Dermis microvascular lymphatic vessel endothelial cell (primary cell): ENCODE measurements at regions not wholly inside any gene's neighbourhood (a gene's known extent, or its start where the extent isn't known, plus 50 kb on each side); places are given as distances from the start of the nearest gene placed in this dataset.

ENCODE experiments used
- DNase-seq, 2 donors: peaks; one replicate each; pipeline versions ENCODE4 v3.0.0 to v3.0.0-alpha.2; 2010; ENCODE audit warnings: low read depth in 2 of 2

DNA sequence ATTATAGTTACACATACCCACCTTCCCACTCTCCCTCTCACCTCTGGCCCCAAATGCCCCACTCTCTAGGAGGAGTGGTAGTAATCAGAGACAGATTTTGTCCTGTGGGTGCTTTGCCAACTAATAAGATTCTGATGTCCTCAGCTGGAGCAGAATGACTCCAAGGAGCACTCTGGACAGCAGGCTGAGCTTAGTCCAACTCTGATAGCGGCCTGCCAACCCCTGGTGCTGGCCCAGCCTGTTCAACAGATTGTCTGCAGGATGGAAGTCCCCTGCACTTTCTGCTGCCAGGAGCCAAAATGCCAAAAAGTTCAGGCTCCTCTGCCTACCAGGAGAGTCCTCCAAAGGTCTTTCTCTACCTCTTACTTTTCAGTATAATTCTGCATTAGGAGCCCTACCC is 160.5 kb upstream of the UMPS start:
- no peak for DNase-seq

DNA sequence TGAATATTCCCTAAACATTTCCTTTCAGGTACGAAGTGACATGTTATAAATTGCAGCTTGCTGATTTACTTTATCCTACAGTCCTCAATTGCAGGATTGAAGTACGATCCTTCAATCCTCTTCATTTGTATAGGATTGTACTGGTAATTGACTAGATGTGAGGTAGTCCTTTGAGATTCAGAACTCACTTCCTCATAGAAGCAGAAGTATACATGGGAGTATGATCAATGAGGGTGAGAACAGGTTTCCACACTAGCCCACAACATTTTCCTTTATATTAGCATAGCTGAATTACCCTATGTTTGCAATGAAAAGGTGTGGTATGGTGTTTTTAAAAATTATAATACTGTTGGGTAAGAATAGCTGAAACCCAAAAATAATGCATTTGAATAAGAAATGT is 160.0 kb upstream of the UMPS start:
- DNase-seq = no peak

DNA sequence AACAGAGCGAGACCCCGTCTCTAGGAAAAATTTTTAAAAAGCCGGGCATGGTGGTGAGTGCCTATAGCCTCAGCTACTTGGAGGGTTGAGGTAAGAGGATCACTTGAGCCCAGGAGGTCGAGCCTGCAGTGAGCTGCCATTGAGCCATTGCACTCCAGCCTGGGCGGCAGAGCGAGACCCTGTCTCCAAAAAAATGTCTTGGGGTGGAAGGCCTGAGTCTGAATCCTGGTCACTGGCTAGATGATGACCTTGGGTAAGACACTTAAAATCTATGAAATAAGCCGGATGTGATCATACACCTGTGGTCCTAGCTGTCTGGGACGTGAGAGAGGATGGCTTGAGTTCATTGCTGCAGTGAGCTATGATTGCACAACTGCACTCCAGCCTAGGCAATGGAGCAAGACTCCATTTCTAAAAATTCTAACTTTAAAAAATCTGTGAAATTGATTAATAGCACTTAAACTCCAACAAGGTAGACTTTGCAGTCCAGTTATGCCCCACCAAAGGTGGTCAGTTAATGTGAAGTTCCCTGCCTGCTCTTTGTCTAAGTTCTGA is 157.3 kb upstream of the UMPS start:
- no peak for DNase-seq

DNA sequence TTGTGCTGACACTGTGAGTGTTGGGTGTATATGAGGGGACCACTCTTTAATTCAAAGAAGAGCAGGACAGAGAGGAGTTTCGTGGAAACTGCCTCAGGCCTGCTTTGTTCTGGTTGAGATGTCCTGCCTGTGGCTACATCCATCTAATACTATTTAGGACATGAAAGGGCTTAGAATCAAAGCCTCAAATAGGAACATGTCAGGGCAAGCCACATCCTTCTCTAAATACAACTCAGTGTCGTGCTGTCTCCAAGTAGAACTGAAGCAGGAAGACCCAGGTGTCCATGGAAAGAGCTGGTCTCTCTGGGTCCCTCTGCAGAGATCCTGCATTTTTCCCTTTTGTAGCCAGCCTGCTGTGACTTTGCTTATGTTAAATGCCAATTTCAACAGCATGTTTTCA is 156.2 kb upstream of the UMPS start:
- DNase-seq = no peak

DNA sequence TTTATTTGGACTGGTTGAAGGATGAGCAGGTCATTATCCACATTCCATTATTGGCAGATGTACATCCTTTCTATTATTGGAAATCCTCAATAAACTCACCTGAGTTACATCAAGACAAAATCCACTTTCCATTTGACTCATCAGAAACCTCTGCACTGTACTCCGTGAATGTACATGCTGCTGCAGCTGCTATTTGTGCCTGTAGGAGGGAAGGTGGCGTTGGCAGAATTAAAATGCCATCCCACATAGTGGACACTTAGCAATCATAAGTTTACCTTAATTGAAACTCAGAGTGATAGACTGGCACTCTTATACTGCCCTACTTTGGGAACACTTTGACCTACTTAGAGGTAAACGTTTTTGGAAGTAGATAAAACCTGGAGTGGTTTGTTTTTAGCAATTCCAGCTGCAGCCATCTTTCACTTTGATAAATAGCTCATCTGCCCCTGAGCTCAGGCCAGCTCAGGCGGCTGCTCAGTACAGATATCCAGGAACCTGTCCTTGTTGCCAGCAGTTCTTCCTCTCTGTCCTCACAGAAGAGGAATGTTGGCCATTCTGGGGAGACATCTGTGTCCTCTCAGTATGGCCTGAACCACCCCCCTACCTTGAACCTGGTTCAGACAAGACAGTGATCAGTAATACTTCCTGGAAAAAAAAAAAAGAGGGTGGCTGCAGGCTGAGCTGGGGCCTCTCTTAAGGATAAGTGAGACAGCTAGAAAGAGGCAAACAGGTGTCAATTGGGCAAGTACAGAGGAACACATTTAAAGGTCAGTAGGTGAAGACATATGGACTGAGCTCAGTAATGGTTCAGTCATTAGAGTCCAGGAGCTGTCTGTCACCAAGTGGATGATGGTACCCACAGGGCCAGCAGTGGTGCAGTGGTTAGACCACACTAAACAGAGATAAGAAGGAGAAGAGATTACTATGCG is 153.4 kb upstream of the UMPS start:
- DNase-seq = no peak

DNA sequence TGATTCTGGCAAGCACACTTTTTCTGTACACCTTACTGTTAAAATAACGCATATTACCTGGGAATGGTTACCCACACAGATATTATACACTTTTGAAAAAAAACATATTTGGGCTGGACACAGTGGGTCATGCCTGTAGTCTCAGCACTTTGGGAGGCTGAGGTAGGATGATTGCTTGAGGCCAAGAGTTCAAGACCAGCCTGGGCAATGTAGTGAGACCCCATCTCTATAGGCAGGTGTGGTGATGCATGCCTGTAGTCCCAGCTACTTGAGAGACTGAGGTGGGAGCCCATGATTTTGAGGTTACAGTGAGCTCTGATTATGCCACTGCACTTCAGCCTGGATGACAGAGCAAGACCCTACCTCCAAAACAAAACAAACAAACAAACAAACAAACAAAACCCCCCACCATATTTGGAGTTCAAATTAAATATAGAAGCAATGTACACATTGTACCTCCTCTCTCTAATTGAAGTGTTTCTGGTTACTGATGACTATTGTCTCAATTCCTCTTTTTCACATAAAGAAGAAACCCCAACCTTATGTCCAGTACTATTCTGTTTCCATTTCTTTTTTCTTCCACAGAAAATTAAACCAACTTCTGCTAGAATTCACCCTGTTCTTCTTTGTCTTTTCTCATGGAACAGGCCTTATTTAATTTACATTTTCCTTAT is 152.6 kb upstream of the UMPS start:
- no peak for DNase-seq

DNA sequence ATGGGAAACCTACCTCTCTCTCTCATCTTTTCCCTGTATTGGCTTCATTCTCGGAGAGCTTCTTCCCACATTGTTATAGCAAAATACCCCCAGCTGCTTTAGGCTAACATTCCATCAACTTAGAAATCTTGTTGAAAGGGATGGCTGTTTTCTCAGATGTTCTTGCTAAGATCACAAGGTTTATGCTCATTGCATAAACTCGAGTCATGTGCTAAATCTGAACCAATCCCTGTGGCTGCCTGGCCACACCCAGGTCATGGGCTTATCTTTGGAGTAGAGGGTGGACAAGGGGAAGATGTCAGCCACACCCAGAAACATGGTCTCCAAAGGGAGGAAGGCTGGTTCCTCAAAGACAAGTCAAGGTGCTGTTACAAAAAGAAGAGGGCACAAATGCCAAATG is 150.6 kb upstream of the UMPS start:
- DNase-seq = no peak

DNA sequence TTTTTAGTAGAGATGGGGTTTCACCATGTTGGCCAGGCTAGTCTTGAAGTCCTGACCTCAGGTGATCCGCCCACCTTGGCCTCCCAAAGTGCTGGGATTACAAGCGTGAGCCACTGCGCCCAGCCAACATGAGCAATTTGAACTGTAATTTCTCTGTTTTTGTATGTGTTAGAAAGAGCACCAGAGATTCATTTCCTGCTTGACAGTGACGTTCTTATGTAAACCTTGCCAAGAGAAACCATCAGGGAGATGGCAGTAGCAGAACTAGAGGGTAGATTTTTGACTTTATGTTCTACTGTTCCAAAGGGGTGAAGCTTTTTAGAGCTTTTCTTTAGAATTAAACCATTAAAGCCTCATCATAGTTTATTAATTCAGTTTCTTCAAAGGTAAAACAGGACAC is 148.1 kb upstream of the UMPS start:
- DNase-seq = peak; percentile 63 to 65

DNA sequence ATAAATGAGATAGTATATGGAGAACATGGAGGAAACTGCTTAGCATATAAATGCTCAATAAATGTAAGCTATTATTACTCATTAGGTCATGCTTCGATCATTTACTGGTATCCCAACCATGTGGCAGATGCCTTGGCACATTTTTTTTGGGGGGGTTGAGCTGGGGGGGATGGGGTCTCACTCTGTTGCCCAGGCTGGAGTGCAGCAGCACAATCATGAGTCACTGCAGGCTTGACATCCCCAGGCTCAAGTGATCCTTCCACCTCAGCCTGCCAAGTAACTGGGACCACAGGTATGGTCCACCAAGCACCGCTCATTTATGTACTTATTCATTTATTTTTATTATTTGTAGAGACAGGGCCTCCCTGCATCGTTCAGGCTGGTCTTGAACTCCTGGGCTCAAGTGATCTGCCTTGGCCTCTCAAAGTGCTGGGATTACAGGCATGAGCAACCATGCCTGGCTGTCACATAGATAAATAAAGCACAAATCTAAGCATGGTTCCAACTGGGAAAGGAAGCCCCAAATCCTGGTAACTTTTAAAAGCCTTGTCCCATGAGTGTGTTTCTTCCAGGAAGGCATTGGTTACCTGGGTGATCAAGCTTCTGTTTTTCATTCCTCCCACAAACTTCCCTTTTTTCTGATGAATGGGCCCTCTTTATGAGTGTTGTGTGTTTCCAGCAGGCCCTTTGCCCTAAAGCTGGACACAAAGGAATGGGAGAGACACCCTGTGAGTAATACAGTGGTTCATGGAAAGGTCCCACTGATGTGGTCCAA is 147.4 kb upstream of the UMPS start:
- DNase-seq = peak in 1 of 2 donors; percentile 21

DNA sequence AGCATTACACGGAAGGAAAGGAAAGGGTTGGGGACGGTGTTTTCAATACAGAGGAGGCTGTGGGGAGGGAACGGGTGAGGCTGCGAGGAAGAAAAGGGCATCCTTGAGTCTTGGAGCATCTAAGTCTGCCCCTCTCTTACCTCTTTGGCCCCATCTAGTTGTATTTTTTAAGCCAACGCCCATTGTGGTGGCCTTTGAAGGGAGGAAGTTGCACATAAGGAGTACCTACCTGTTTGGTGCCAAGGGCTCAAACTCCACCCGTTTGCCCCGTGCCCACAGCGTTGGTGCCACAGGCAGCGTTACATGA is 146.1 kb upstream of the UMPS start:
- no peak for DNase-seq

DNA sequence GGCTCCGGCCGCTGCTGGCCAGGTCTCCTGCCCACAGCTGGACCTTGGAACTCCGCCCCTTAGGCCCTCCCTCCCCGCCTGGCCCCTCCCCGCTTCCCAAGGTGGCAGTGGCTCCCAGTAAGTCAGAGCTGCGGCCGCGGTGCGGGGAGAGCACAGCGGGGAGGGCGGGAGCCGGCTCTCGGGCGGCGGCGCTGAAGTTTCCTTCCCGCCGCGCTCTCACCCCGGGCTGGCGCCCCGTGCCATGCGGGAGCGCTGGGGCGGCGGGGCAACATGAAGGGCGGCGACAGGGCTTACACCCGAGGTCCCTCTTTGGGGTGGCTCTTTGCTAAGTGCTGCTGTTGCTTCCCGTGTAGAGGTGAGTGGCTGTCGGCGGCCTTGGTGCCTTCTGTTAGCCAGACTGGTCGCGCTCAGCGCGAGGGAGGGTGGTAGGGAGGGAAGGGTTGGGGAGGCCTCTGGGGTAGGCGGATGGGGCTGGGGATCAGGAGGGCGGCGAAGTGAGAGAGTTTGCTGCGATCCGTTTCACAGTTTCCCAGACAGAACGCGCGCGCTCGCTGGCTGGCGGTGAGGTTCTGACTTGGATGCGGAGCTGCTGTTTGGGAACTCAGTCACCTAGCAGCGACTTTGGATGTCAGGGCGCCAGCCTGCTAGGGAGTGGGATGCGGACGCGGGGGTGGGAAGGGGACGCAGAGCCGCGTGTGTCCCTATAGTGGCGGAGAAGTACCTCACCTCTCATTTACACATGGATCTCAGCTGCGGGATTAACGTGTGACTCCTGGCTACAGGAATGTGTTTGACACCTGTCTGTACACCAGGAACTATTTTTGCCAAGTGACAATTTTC is 145.5 kb upstream of the UMPS start:
- DNase-seq = peak in 1 of 2 donors; percentile 66

DNA sequence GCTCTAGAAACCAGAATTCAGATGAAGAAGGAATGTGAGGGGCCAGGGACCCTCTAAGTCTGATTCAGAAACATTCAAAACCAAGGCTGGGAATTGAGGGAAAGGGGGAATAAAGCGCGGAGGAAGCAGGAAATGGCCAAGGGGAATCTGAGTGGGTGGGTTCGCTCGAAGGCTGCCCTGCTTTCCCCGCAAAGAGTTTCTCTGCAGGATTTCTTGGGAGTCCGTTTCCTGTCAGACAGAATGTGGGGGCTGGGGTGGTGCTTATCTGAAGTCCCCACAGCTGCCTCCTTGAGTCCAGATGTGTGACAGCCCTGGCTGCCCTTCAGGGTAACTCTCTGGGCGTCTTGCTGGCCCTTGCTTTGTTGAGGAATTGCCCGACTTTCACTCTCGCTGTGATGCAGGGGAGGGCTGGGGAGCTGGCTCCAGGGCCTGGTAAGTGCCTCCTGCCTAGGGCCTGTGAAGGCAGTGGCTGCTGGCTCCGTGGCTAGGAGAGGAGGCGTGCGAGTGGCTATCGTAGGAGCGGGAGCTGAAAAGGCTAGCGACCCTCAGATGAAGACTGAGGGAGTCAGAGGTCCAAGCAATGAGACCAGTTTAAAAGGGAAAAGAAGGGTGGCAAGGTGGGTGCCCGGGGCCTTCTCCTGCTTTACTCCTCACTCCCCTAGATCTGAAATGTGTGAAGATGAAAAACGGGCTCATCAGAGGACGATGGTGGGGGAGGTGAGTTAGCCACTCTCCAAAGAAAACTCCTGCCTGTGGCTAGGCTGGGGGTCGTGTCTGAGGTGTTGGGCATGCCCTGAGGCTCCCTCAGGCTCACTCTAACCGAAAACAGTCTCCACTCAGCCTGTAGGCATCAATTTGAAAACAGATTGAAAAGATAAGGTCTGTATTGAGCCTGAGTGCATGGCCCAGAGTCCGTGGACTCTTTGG is 143.9 kb upstream of the UMPS start:
- no peak for DNase-seq

DNA sequence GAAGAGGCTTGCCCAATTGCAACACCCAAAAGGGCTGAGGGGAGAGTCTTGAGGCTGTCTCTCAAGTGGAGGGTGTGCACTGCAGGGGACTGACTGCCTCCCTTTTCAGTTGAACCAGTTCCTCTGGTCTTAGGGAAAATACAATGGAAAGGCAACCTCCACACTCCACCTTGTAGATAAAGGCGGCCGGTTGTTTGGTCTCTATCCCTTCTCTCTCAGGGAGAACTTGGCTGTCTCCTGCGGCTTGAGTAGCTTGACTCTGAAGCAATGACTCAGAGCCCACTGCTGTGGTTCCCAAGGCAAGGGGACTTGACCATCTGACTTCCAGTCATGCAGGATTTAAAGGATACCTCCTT is 143.2 kb upstream of the UMPS start:
- no peak for DNase-seq

DNA sequence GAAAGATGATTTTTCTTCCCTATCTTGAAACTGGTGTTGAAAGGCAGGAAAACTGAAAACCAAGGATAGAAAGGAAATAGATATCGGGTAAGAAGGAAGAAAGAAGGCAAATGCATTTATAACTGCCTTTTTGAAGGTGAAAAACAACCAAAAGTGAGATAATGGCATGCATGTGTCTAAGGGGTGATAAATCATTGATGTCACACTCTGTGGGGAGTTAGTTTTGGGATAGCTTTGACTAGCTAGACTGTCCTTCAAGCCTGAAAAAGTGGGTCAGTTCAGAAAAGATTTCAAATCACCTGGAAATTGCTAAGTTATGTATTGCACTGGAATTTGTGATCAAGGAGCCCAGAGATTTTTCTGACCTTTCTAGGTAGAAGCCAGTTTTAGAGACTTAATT is 142.2 kb upstream of the UMPS start:
- no peak for DNase-seq

DNA sequence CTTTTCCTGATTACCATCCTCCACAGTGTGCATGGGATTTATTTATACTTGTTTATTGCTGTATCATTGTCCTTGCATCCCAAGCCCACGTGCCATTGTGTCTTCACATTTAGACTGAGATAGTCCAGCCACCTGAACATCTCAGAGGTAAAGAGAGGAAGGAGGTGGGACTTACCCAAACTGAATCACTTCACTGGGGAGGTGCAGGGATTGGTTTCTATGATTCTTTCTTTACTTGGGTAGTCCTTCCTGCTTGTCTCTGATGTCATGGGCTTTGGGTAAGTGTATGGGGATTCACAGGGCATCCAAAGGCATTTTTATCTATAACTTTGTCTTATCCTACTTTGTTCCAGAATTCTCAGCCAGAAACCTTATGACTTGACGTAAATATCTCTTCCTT is 141.5 kb upstream of the UMPS start:
- no peak for DNase-seq

DNA sequence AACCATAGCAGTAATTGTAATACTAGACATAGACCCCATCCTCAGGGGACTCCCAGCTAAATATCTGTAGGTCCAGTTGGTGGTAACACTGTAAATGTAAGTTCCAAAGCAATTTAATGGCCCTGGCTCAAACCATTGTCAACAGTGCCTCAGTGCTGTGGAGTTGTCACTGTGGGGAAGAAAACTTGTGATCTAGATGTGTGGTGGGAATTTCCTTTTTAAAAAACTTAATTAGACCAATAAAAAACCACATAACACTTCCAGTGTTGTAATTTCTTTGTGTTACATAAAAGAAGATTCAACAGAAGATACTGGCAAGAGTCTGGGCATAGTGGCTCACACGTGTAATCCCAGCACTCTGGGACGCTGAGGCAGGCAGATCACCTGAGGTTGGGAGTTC is 138.6 kb upstream of the UMPS start:
- no peak for DNase-seq

DNA sequence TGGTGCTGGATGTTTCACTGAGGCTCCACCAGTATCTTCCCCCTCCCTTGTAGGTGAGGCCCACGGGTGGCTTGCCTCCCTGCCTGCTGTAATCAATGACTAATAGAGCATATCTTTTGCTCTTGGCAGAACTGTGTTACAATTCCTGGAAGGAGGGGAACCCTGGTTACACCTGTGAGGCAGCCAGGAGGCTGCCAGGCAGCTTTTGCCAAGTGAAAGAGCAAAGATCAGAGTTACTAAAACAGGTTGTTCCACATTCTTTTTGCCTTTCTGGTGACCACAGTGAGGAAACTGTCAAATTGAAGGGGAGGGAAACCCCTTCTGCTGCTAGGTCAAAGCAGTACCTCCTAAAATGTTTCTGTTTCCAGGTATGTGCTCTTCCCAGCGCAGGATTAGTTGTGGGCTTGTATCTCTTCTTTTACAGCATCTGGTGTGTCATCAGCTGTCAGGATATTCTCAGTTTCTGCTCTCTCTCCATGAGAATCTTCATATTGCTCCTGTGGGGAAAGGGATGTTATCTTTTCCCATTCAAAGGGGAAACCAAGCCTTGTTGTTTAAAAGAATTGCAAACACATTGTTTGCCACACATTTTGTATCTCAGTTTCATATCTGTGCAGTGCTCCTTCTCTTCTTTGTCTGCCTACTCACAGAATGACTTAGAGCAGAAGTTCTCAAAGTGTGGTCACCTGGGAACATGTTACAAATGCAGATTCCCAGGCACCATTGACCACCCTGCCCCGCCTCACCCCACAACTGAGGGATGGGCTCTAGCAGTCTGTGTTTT is 137.4 kb upstream of the UMPS start:
- no peak for DNase-seq

DNA sequence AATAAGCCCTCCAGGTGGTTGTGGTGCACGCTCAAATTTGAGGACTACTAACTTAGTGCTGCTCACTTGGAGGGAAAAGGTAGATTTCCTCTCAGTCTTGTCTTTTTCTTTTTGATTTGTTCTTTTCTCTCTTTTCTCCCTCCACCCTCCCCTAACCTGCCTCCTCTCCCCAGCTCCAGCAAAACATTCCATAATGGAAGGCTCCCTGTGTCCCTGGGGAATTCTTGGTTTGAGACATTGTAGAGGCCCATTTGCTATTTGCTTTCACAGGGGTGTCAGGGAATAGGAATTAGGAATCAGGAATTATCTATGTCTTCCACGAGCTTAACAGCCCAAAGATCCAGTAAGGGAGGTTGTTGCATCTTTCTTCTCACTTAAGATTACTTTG is 136.8 kb upstream of the UMPS start:
- no peak for DNase-seq

DNA sequence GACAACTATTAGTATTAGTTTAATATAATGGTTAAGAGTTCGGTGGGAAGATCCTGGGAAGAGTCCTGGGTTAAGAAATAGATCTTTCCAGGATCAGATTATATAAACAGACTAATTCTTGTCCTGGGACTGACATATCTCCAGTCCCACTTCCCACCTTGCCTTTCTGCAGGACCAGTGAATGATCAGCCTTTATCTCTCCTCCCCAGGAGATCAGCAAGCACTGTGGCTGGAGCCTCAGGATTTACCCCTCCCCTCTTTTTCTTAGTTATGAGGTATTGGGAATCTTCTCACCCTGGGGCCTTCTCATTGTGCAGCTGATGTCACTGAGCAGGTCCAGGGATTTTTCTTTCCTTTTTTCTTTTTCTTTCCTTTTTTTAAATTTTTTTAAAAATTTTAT is 135.7 kb upstream of the UMPS start:
- DNase-seq = no peak

DNA sequence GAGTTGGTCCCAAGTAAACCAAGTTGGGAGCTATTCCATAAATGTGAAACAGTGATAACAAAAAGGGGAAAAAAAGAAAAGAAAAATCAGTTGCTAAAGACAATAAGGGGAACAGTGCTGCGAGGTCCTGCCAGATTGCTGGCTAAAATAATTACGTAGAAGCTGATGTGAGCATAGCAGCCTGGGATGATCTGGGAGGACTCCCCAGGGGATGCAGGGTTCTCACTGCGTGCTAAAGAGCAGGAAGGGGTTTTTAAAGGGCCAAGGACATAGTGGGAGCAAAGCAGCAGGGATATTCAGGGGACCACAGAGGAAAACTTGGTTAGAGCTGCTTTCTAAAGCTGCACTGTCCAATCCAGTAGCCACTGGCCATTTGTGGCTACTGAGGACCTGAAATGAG is 133.0 kb upstream of the UMPS start:
- DNase-seq = no peak
